Gastroesophageal sphincter (tissue), 4 donors: ENCODE measurements at regions not wholly inside any gene's neighbourhood (a gene's known extent, or its start where the extent isn't known, plus 50 kb on each side); places are given as distances from the start of the nearest gene placed in this dataset.

Source experiments
- ATAC-seq: fragments of 150-250 bp; one replicate; pipeline ENCODE4 v1.9.1; 2016; ENCODE audit warnings: mild to moderate bottlenecking, moderate library complexity
- H3K27ac ChIP-seq, 4 donors: fragments of 200-600 bp; sonication (generic) in 3 of 4; 1 replicate in 3 of 4; 2 replicates in 1 of 4; pipeline ENCODE4 v1.5.1; 2016 to 2019
- H3K27me3 ChIP-seq: fragments of 200-600 bp; sonication (generic); one replicate; pipeline ENCODE4 v1.5.1; 2019
- H3K36me3 ChIP-seq, 2 donors: fragments of 200-600 bp; sonication (generic); one replicate each; pipeline ENCODE4 v1.5.1; 2019; ENCODE audit warnings: control low read depth in 1 of 2
- H3K4me1 ChIP-seq, 3 donors: fragments of 200-600 bp; sonication (generic); 1 replicate in 2 of 3; 2 replicates in 1 of 3; pipeline ENCODE4 v1.5.1; 2016 to 2019; ENCODE audit warnings: control low read depth in 2 of 3
- H3K4me3 ChIP-seq, 2 donors: fragments of 200-600 bp; sonication (generic); one replicate each; pipeline ENCODE4 v1.5.1; 2019; ENCODE audit warnings: mild to moderate bottlenecking in 1 of 2, moderate library complexity in 1 of 2
- H3K9me3 ChIP-seq, 3 donors: fragments of 200-600 bp; sonication (generic); one replicate each; pipeline ENCODE4 v1.5.1; 2017 to 2019; ENCODE audit warnings: control low read depth in 2 of 3
- EP300 ChIP-seq: sonication (generic); formaldehyde crosslinking; IDR thresholded peaks from one replicate; pipeline ENCODE4 v1.6.1; 2017; ENCODE audit warnings: antibody characterized with exemption, mild to moderate bottlenecking
- POLR2A ChIP-seq, 2 donors: fragments of 450-650 bp; IDR thresholded peaks; one replicate each; pipeline ENCODE4 v1.6.1; 2017; ENCODE audit warnings: antibody characterized with exemption in 2 of 2, mild to moderate bottlenecking in 2 of 2, moderate library complexity in 1 of 2
- POLR2AphosphoS5 ChIP-seq: sonication (generic); formaldehyde crosslinking; IDR thresholded peaks from one replicate; pipeline ENCODE4 v1.6.1; 2017; ENCODE audit warnings: antibody characterized with exemption
- WGBS, 2 donors: methylation state at CpG; one replicate each; pipeline ENCODE4 v1.1.5; 2018; ENCODE audit warnings: low coverage in 1 of 2; 5-methylcytosine and 5-hydroxymethylcytosine counted together
- TF ChIP-seq, protein P1 (sequence below), 4 experiments: fragments of 200-600 bp in 2 of 4; fragments of 450-650 bp in 2 of 4; sonication (generic) in 1 of 4; IDR thresholded peaks; one replicate each; pipeline ENCODE4 v1.5.1; 2017 to 2019; ENCODE audit warnings: antibody characterized with exemption in 4 of 4, mild to moderate bottlenecking in 2 of 4, moderate library complexity in 2 of 4

DNA sequence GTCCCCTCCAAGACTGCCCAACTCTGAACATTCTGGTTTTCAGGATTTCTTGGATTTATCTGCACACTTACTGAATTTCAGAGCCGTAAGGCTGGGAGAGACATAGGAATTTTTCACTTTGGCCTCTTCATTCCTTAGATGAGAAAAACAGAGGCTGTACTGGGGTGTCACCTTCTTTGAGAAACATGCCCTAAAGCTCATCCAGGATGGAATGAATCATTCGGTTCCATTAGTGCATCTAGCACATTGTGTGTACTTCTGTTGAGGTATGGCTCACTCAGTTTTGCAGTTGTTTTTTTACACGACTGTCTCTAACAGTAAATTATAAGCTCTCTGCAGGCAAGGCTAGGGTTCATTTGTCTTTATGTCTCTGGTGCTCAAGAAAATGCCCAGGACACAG lies 383.4 kb downstream of the GATA3 start:
- no peaks in the 10 kb centered on the region for H3K9me3 ChIP-seq
- ATAC-seq = no peak
- no peak overlapping the region for H3K27ac ChIP-seq
- WGBS, 2 donors = 90 to 100% methylated on average over 1 to 2 of the region's 3 CpGs
- H3K36me3 ChIP-seq = no peaks in the 10 kb centered on the region
- no peak for TF ChIP-seq POLR2AphosphoS5
- TF ChIP-seq, protein P1, sequence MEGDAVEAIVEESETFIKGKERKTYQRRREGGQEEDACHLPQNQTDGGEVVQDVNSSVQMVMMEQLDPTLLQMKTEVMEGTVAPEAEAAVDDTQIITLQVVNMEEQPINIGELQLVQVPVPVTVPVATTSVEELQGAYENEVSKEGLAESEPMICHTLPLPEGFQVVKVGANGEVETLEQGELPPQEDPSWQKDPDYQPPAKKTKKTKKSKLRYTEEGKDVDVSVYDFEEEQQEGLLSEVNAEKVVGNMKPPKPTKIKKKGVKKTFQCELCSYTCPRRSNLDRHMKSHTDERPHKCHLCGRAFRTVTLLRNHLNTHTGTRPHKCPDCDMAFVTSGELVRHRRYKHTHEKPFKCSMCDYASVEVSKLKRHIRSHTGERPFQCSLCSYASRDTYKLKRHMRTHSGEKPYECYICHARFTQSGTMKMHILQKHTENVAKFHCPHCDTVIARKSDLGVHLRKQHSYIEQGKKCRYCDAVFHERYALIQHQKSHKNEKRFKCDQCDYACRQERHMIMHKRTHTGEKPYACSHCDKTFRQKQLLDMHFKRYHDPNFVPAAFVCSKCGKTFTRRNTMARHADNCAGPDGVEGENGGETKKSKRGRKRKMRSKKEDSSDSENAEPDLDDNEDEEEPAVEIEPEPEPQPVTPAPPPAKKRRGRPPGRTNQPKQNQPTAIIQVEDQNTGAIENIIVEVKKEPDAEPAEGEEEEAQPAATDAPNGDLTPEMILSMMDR (IDR thresholded peaks at IDR 0.05) = no peak
- TF ChIP-seq EP300 = no peak
- TF ChIP-seq POLR2A (IDR thresholded peaks at IDR 0.05) = no peak
- H3K4me1 ChIP-seq = no peaks in the 10 kb centered on the region
- H3K27me3 ChIP-seq = peaks cover 11% of the 10 kb centered on the region
- no peak overlapping the region for H3K4me3 ChIP-seq

DNA sequence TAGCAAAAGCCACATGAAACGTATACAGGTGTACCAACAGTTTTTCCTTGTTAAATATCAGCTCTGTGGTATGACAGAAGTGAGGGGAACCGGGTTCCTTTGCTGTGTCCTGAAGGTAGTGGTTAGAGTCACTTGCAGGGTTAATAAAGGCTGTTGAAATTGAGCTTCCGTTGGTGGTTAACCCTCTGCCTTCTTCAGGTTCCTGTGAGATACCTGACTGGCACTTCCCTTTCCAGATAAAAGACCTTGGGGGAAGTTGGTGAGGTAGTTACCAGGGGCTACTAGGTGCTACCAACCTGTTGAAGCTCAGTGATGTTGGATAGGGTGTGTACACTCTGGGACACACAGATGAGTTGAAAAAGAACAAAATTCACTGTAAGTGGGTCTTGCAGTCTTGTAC lies 384.1 kb downstream of the GATA3 start:
- no peaks in the 10 kb centered on the region for H3K36me3 ChIP-seq

DNA sequence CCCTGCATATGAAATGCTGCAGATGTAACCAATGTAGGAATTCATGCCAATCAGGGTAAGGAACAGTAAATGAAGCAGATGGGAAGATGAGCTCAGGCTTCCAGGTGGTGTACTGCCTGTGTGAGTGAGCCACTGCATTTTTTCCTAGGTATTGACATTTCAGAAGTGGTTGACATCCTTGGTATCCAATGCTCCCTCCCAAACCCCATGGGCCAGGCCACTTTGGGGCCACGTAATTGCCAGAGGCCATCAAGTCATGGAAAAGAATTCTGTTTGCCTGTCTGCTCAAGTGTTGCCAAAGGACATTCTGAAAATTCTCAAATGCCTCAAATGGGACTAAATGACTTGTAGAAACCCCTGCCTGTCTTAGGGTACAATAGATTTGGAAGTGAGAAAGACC lies 384.6 kb downstream of the GATA3 start:
- Histone ChIP-seq H3K27me3 (peaks cover 11% of the 10 kb centered on the region), H3K9me3 (no peaks in the 10 kb centered on the region), H3K27ac (no peak overlapping the region), H3K4me3 (no peak overlapping the region), H3K4me1 (no peaks in the 10 kb centered on the region), H3K36me3 (no peaks in the 10 kb centered on the region)
- TF ChIP-seq POLR2A (IDR thresholded peaks at IDR 0.05) = no peak
- TF ChIP-seq EP300 = no peak
- TF ChIP-seq, protein P1 (IDR thresholded peaks at IDR 0.05) = no peak
- no peak for TF ChIP-seq POLR2AphosphoS5
- ATAC-seq = no peak
- WGBS, 2 donors = 100% methylated on average over 1 of the region's 1 CpG; no CpG with 5 or more reads in 1 of the 2 donors

More for the DNA sequence above, 384.1 kb downstream of the GATA3 start:
- Histone ChIP-seq H3K4me3 (no peak overlapping the region), H3K4me1 (no peaks in the 10 kb centered on the region), H3K27me3 (peaks cover 7% of the 10 kb centered on the region), H3K27ac (no peak overlapping the region), H3K9me3 (no peaks in the 10 kb centered on the region)
- no peak for TF ChIP-seq POLR2A (IDR thresholded peaks at IDR 0.05)
- no peak for TF ChIP-seq EP300
- TF ChIP-seq, protein P1 (IDR thresholded peaks at IDR 0.05) = no peak
- TF ChIP-seq POLR2AphosphoS5 = no peak
- no peak for ATAC-seq
- WGBS, 2 donors = 63 to 69% methylated on average over 3 of the region's 3 CpGs

DNA sequence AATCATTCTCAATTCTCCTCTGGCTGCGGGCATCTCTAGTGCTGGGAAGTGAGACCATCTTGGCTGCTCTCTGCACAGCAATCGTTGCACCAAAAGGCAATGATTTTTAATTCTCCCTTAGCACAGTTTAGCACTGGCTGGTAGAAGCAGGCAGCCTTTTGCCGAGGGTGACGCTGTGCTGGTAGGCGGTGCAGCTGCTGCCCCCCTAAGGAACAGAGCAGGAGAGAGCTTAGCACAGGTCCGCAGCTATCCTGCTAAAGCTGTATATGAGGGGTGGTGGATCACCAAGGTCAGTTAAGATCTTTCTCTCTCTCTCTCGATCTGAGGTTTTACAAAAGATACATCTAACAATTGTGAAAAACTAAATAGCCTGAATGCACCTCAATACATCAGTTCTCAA lies 390.1 kb downstream of the GATA3 start:
- no peak overlapping the region for H3K4me3 ChIP-seq
- ATAC-seq = peak; percentile 34
- H3K4me1 ChIP-seq = no peaks in the 10 kb centered on the region
- peaks cover 25% of the 10 kb centered on the region for H3K27me3 ChIP-seq
- TF ChIP-seq EP300 (no peak), POLR2A (IDR thresholded peaks at IDR 0.05) (no peak), POLR2AphosphoS5 (no peak)
- 31 to 32% methylated on average over 4 to 5 of the region's 7 CpGs for WGBS, 2 donors
- no peaks in the 10 kb centered on the region for H3K36me3 ChIP-seq
- H3K9me3 ChIP-seq = no peaks in the 10 kb centered on the region
- H3K27ac ChIP-seq = no peak overlapping the region

DNA sequence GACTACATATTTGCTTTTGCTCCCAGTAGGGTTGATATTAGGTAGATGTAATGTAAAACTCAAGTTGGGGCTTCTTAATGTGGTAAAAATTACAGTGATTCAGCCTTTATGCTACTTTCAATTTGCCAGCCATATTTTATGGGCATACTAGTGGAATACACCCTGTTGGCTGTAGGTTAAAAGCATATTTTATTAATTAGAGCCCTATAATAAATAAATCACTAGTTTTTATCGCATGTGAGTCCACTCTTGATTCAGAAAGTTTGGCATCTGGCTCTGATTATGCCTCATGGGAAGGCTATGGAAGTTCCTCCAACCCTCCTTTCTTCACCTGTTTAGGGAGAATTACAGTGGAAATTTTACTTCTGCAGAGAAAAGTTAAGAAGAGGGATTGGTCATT lies 390.9 kb downstream of the GATA3 start:
- ATAC-seq = no peak
- 67 to 87% methylated on average over 1 of the region's 1 CpG for WGBS, 2 donors
- Histone ChIP-seq H3K27me3 (peaks cover 25% of the 10 kb centered on the region), H3K4me3 (no peak overlapping the region), H3K27ac (no peak overlapping the region), H3K36me3 (no peaks in the 10 kb centered on the region), H3K4me1 (no peaks in the 10 kb centered on the region), H3K9me3 (no peaks in the 10 kb centered on the region)
- no peak for TF ChIP-seq EP300
- no peak for TF ChIP-seq POLR2AphosphoS5
- TF ChIP-seq, protein P1 (IDR thresholded peaks at IDR 0.05) = no peak
- TF ChIP-seq POLR2A (IDR thresholded peaks at IDR 0.05) = no peak
